IMR-90 (cell line): ENCODE measurements at regions not wholly inside any gene's neighbourhood (a gene's known extent, or its start where the extent isn't known, plus 50 kb on each side); places are given as distances from the start of the nearest gene placed in this dataset.

ENCODE experiments used
- ATAC-seq: fragments of 200-7000 bp; cut with Tn5 transposase; 2 replicates; pipeline ENCODE4 v1.9.1; 2020; ENCODE audit warnings: low read depth, mild to moderate bottlenecking, moderate library complexity
- BruUV-seq: library from RNA; stranded (reverse); fragments of 400-500 nt; replicated peaks from 2 replicates; lab custom pipeline; 2021; lab: Mats Ljungman, UMichigan
- CTCF ChIA-PET: fragments of 300-600 bp; formaldehyde crosslinking; extraction: SDS; loops from one replicate; lab custom pipeline; 2021; ENCODE audit warnings: antibody characterized with exemption; lab: Yijun Ruan, JAX
- POLR2A ChIA-PET: fragments of 300-600 bp; sonication (Branson Sonifier 250); formaldehyde crosslinking; loops from one replicate; lab custom pipeline; 2022; ENCODE audit warnings: antibody characterized with exemption; ENCODE audit not compliant: unreplicated experiment; lab: Charles Lee
- DNase-seq: peaks from one replicate; pipeline ENCODE4 v3.0.0; 2013
- H2AFZ ChIP-seq: replicated peaks from 2 replicates; pipeline ENCODE3; 2013; ENCODE audit warnings: low read length, mild to moderate bottlenecking; ENCODE audit not compliant: poor library complexity
- H2AK5ac ChIP-seq: 2 replicates; pipeline ENCODE4 v1.6.1; 2013; ENCODE audit warnings: low read depth, low read length, inconsistent platforms
- H2AK9ac ChIP-seq: replicated peaks from 2 replicates; pipeline ENCODE3; 2013; ENCODE audit warnings: mild to moderate bottlenecking, low read depth, low read length, moderate library complexity; ENCODE audit not compliant: poor library complexity
- H2BK120ac ChIP-seq: 2 replicates; pipeline ENCODE4 v1.6.1; 2013; ENCODE audit warnings: low read depth, low read length, inconsistent platforms
- H2BK15ac ChIP-seq: 3 replicates; pipeline ENCODE4 v1.6.1; 2013; ENCODE audit warnings: low read depth, low read length, inconsistent platforms
- H2BK20ac ChIP-seq: 2 replicates; pipeline ENCODE4 v1.6.1; 2013; ENCODE audit warnings: low read depth, mild to moderate bottlenecking, inconsistent platforms, low read length, moderate library complexity
- H2BK5ac ChIP-seq: 2 replicates; pipeline ENCODE4 v1.6.1; 2013; ENCODE audit warnings: mild to moderate bottlenecking, low read depth, low read length, inconsistent platforms; ENCODE audit not compliant: poor library complexity, severe bottlenecking
- H3K14ac ChIP-seq: replicated peaks from 2 replicates; pipeline ENCODE4 v1.6.1; 2013; ENCODE audit warnings: low read depth, low read length, inconsistent platforms
- H3K18ac ChIP-seq: 2 replicates; pipeline ENCODE4 v1.6.1; 2013; ENCODE audit warnings: low read depth, low read length, control low read depth
- H3K23ac ChIP-seq: 2 replicates; pipeline ENCODE4 v1.6.1; 2013; ENCODE audit warnings: low read depth, low read length, inconsistent platforms
- H3K27ac ChIP-seq: 2 replicates; pipeline ENCODE4 v1.5.1; 2013; ENCODE audit warnings: mild to moderate bottlenecking, control low read depth, low read length; ENCODE audit not compliant: insufficient read depth
- H3K27me3 ChIP-seq: 2 replicates; pipeline ENCODE4 v1.6.1; 2013; ENCODE audit warnings: low read length; ENCODE audit not compliant: control insufficient read depth, insufficient read depth
- H3K36me3 ChIP-seq: 2 replicates; pipeline ENCODE4 v1.6.1; 2013; ENCODE audit warnings: low read length, mixed read lengths; ENCODE audit not compliant: control insufficient read depth, insufficient read depth
- H3K4ac ChIP-seq: 2 replicates; pipeline ENCODE4 v1.6.1; 2013; ENCODE audit warnings: low read depth, low read length, inconsistent platforms
- H3K4me1 ChIP-seq: 2 replicates; pipeline ENCODE4 v1.6.1; 2013; ENCODE audit warnings: low read length, mixed read lengths; ENCODE audit not compliant: control insufficient read depth, insufficient read depth
- H3K4me2 ChIP-seq: 2 replicates; pipeline ENCODE4 v1.6.1; 2013; ENCODE audit warnings: low read depth, mild to moderate bottlenecking, control low read depth, low read length, moderate library complexity
- H3K4me3 ChIP-seq: 2 replicates; pipeline ENCODE4 v1.5.1; 2013; ENCODE audit warnings: low read depth, mild to moderate bottlenecking, control low read depth, low read length, moderate library complexity; ENCODE audit not compliant: insufficient read depth
- H3K56ac ChIP-seq: 2 replicates; pipeline ENCODE4 v1.6.1; 2013; ENCODE audit warnings: low read length, inconsistent platforms; ENCODE audit not compliant: insufficient read depth; ENCODE audit errors: extremely low read depth
- H3K79me1 ChIP-seq, 2 experiments: 2 replicates each; pipeline ENCODE4 v1.6.1; 2013; ENCODE audit warnings: low read length in 2 of 2, inconsistent platforms in 1 of 2, low read depth in 1 of 2
- H3K9ac ChIP-seq: 2 replicates; pipeline ENCODE4 v1.6.1; 2013; ENCODE audit warnings: low read depth, low read length, control low read depth
- H3K9me1 ChIP-seq: 2 replicates; pipeline ENCODE4 v1.6.1; 2013; ENCODE audit warnings: low read length, inconsistent platforms; ENCODE audit not compliant: insufficient read depth
- H3K9me3 ChIP-seq: 2 replicates; pipeline ENCODE4 v1.6.1; 2013; ENCODE audit warnings: low read length; ENCODE audit not compliant: control insufficient read depth, insufficient read depth
- H4K20me1 ChIP-seq: 2 replicates; pipeline ENCODE4 v1.6.1; 2013; ENCODE audit warnings: low read length, inconsistent platforms; ENCODE audit not compliant: insufficient read depth
- H4K5ac ChIP-seq: 2 replicates; pipeline ENCODE4 v1.6.1; 2013; ENCODE audit warnings: mild to moderate bottlenecking, low read depth, low read length, control low read depth
- H4K8ac ChIP-seq, 2 experiments: 2 replicates each; pipeline ENCODE4 v1.6.1; 2013; ENCODE audit warnings: low read depth in 2 of 2, low read length in 2 of 2, control low read depth in 1 of 2, inconsistent platforms in 1 of 2
- H4K91ac ChIP-seq: 2 replicates; pipeline ENCODE4 v1.6.1; 2013; ENCODE audit warnings: low read depth, low read length, inconsistent platforms; ENCODE audit not compliant: insufficient read depth
- BHLHE40 ChIP-seq: fragments of 150-350 bp; IDR thresholded peaks from 2 replicates; pipeline ENCODE4 v1.6.1; 2016; ENCODE audit warnings: mild to moderate bottlenecking, low read depth, low read length
- CEBPB ChIP-seq: IDR thresholded peaks from 2 replicates; pipeline ENCODE4 v1.6.1; 2012; ENCODE audit warnings: low read depth, low read length, improper control_type of control experiment
- ELK1 ChIP-seq: fragments of 150-350 bp; IDR thresholded peaks from 2 replicates; pipeline ENCODE4 v1.6.1; 2016; ENCODE audit warnings: low read depth, mild to moderate bottlenecking, low read length, moderate library complexity, borderline replicate concordance
- FOS ChIP-seq: fragments of 150-350 bp; IDR thresholded peaks from 2 replicates; pipeline ENCODE4 v1.6.1; 2016; ENCODE audit warnings: low read depth, low read length
- MAFK ChIP-seq: IDR thresholded peaks from 2 replicates; pipeline ENCODE4 v1.6.1; 2012; ENCODE audit warnings: low read depth, low read length, improper control_type of control experiment
- POLR2A ChIP-seq: IDR thresholded peaks from 2 replicates; pipeline ENCODE4 v1.6.1; 2012; ENCODE audit warnings: mild to moderate bottlenecking, low read depth, low read length
- RAD21 ChIP-seq: IDR thresholded peaks from 2 replicates; pipeline ENCODE4 v1.6.1; 2012; ENCODE audit warnings: low read length, improper control_type of control experiment
- USF2 ChIP-seq: fragments of 150-350 bp; IDR thresholded peaks from 2 replicates; pipeline ENCODE4 v1.6.1; 2017; ENCODE audit warnings: mild to moderate bottlenecking, antibody characterized with exemption, low read length, low read depth
- WGBS, 2 experiments: methylation state at CpG; one replicate each; pipeline versions ENCODE4 v1.1.5 to v1.1.7; 2013; ENCODE audit warnings: missing lambda C conversion rate in 2 of 2; ENCODE audit not compliant: insufficient read length in 1 of 2; ENCODE audit errors: extremely low coverage in 2 of 2; 5-methylcytosine and 5-hydroxymethylcytosine counted together
- dilution Hi-C: fragments of 300-500 bp; cut with HindIII; formaldehyde crosslinking; loops from one replicate; pipeline ENCODE4 v1.14.3; 2018; ENCODE audit warnings: low sequenced_read_pairs; ENCODE audit not compliant: unreplicated experiment
- in situ Hi-C: fragments of 300-500 bp; cut with MboI; formaldehyde crosslinking; loops from 3 replicates; pipeline ENCODE4 v1.14.3; 2019; ENCODE audit warnings: low sequenced_read_pairs, inconsistent platforms, mixed read lengths
- intact Hi-C: fragments of 100-400 bp; cut with micrococcal nuclease; formaldehyde crosslinking; loops from 2 replicates; pipeline ENCODE4 v1.10.0; 2022

GRCh38 chr1:198842686-198843085, 203.8 kb downstream of the PTPRC start:
- no peak for DNase-seq
- no CpG with 5 or more reads among the region's 2 CpGs for WGBS, 2 experiments
- Histone ChIP-seq H3K9ac (no peak overlapping the region), H3K27ac (no peak overlapping the region), H4K20me1 (no peaks in the 10 kb centered on the region), H2AFZ (no peak overlapping the region), H3K9me3 (no peaks in the 10 kb centered on the region), H2AK9ac (no peak overlapping the region), H3K4me2 (no peak overlapping the region), H2BK15ac (no peak overlapping the region), H2BK20ac (no peak overlapping the region), H3K18ac (no peak overlapping the region), H2BK5ac (no peak overlapping the region), H3K79me1 (peaks cover 0 to 16% of the 10 kb centered on the region in 2 experiments; a peak in 2 of 4 replicates), H3K56ac (no peak overlapping the region), H3K27me3 (no peaks in the 10 kb centered on the region), H3K4me1 (no peaks in the 10 kb centered on the region; the same call in 1 of the 2 replicates), H4K5ac (no peak overlapping the region), H3K23ac (no peak overlapping the region), H3K4me3 (no peak overlapping the region), H4K91ac (no peak overlapping the region), H2AK5ac (no peak overlapping the region), H4K8ac (no peak overlapping the region), H3K9me1 (peaks cover 16% of the 10 kb centered on the region), H3K4ac (no peak overlapping the region), H2BK120ac (no peak overlapping the region), H3K14ac (no peak overlapping the region), H3K36me3 (peaks cover 14% of the 10 kb centered on the region)
- ATAC-seq, result no peak; the same call in 1 of the 2 replicates
- POLR2A ChIA-PET, result no interaction called here
- no TSS peak for BruUV-seq
- in situ Hi-C loops (no loop called here), intact Hi-C loops (no loop called here), dilution Hi-C loops (no loop called here)
- CTCF ChIA-PET, result no interaction called here
- TF ChIP-seq BHLHE40, result no peak
- TF ChIP-seq MAFK, result no peak
- TF ChIP-seq ELK1, result no peak
- no peak for TF ChIP-seq RAD21
- no peak for TF ChIP-seq CEBPB
- no peak for TF ChIP-seq POLR2A
- no peak for TF ChIP-seq FOS
- no peak for TF ChIP-seq USF2
